COR-L47 (cell line): ENCODE measurements at regions not wholly inside any gene's neighbourhood (a gene's known extent, or its start where the extent isn't known, plus 50 kb on each side); places are given as distances from the start of the nearest gene placed in this dataset.
"Not testable (repeated sequence)": the region's sequence is repeated elsewhere in the genome, so short reads cannot be mapped to it uniquely, and the experiment has no call there.

Experiments used
- DNase-seq: peaks from one replicate; lab custom pipeline; 2025; lab: John Stamatoyannopoulos, UW

- DNase-seq = no peak
Measured at GRCh38 chr6:144920391-144920961, 635.3 kb downstream of the UTRN start.

DNA sequence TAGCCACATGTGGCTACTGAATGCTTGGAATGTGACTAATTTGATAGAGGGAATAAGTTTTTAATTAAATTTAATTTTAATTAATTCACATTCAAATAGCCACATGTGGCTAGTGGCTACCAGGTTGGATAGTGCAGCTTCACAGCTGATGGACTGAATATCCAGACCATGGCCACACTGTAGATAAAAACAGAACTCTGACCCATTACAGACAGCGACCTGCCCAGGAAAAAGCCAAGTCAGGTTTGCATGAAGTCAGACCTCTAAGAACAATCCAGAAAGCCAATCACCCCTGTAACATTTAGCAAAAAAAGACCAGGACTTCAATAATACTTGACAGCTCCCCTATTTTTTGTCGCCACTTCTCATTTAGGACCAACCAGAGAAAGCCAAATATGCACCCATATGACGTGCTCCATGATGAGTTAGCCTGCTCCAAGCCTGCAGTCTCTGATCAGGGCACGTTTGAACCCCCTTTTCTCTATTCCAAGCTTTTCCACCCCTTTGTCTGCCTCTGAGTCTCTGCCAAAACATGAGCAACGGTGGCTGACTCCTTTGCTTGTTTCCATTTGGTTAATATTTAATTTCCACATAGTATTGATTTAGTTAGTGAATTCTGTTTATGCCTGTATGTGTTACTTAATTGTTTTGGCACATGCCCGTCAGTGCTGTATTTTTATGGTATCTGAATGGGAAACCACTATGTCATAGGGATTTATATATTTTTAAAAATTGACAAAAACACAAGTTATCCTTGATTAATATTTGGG lies 636.3 kb downstream of the UTRN start:
- no peak for DNase-seq

DNA sequence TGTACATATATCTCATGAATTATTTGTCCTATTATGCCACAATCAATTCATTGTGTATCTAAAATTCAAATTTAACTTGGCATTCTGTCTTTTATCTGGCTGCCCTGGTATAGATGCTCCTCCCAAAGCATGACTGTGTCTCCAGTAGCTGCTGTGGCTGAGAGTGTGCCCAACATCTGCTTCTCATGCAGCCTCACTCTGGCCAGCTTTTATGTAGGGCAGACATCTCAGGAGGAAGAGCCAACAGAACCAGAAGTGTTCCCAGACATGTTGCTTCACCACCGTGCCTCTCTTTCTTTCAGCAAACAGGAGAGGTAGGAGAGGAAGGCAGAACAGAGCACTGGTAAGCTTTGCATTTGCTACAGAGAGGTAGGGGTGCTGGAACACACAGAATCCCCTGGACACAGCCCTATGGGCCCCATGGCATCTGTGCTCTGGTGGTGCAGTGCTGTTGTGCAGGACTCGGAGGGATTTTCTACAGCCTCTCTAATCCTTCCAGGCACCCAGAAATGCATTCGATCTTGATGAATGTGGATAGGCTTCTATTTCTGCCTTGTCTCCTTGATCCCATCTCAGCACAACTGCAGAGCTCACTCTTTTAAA lies 637.1 kb downstream of the UTRN start:
- no peak for DNase-seq

DNA sequence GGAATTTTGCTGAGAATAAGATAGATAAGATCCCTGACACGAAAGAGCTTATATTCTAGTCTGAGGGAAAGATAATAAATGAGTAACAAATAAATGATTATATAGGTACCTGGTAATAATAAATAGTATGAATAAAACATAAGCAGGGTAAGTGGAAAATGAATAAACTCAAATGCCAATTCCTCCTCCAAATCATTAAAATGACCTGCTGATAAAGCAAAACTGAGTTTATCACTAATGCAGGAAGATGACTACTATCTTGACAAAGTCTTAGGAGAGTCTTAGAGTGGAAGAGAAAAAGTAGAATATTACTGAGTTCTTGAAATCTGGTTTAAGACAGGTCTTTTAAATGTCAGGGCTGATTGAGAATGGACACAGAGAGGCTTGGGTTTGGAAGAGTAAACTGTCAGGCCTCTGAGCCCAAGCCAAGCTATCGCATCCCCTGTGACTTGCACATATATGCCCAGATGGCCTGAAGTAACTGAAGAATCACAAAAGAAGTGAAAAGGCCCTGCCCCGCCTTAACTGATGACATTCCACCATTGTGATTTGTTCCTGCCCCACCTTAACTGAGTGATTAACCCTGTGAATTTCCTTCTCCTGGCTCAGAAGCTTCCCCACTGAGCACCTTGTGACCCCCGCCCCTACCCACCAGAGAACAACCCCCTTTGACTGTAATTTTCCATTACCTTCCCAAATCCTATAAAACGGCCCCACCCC lies 637.8 kb downstream of the UTRN start:
- DNase-seq = not testable (repeated sequence)

DNA sequence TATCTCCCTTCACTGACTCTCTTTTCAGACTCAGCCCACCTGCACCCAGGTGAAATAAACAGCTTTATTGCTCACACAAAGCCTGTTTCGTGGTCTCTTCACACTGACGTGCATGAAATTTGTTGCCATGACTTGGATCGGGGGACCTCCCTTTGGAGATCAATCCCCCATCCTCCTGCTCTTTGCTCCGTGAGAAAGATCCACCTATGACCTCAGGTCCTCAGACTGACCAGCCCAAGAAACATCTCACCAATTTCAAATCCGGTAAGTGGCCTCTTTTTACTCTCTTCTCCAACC lies 638.3 kb downstream of the UTRN start:
- not testable (repeated sequence) for DNase-seq

- no peak for DNase-seq
Measured at GRCh38 chr6:144928847-144929246, 643.7 kb downstream of the UTRN start.

GRCh38 chr6:144929262-144929661 lies 644.1 kb downstream of the UTRN start:
- no peak for DNase-seq

GRCh38 chr6:144931172-144932035 lies 646.3 kb downstream of the UTRN start:
- DNase-seq = no peak

GRCh38 chr6:144932621-144933020 lies 647.5 kb downstream of the UTRN start:
- DNase-seq = no peak

GRCh38 chr6:144935181-144935580 lies 650.0 kb downstream of the UTRN start:
- DNase-seq = no peak

- DNase-seq = no peak
Measured at GRCh38 chr6:144935661-144936060, 650.5 kb downstream of the UTRN start.

DNA sequence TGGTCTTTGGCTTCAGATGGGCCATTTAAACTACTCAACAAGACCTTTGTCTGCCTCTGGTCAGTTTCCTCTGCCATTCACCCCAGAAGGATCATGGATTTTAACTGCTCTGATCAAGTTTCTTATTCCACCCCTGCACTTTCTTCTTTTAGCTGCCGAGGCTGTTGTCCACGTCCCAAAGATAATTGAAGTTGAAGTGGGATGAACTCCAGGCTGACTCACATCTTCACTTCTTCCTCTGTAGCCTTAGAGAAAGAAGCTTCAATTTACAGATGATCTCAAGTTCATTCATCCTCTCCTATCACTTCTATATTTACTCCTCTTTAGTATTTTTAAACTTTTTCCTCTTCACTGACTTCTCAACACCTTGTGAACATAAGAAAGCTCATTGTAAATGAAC lies 651.6 kb downstream of the UTRN start:
- no peak for DNase-seq

- DNase-seq = no peak
Measured at GRCh38 chr6:144939921-144940320, 654.8 kb downstream of the UTRN start.

DNA sequence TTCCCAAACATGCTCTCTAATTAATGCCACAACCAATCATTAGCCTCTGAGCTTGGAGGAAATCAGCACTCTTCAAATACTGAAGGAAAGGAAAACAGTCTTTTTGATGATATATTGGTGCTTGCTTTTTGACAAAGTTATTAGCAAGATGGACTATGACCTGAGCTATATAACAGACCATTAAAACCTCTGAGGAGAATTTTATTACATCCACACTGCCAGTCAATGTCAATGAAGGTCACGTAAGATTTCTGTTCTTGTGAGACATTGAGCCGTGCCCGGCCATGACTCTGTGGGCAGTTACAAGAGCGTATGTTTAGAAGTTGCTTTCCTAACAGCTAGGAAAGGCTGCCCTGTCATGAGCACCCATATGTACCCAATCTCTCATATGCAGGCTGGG lies 659.0 kb downstream of the UTRN start:
- DNase-seq = no peak

- no peak for DNase-seq
Measured at GRCh38 chr6:144947398-144947976, 662.4 kb downstream of the UTRN start.

DNA sequence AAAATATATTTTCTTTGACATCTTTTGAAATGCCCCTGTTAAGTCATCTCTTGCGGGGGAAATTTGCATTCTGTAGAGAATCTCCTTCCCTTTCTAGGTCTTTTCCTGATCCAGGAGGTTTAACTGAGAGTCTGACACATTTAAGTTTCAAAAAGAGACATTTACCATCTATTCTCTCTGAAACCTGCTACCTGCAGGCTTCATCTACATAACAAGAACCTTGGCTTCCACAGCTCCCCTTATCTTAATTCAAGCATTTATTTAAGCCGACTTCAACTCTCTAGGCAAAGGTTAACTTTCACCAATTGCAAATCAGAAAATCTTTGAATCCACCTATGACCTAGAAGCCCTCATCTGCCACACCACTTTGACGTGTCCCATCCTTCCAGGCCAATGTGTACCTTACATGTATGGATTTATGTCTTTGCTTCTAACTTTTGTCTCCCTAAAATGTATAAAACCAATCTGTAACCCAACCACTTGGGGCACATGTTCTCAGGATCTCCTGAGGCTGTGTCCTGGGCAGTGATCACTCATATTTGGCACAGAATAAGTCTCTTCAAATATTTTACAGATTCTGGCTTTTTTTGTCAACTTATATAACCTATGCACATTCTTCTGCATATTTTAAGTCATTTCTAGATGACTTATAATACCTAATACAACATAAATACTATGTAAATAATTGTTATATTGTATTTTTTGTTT lies 666.7 kb downstream of the UTRN start:
- no peak for DNase-seq

DNA sequence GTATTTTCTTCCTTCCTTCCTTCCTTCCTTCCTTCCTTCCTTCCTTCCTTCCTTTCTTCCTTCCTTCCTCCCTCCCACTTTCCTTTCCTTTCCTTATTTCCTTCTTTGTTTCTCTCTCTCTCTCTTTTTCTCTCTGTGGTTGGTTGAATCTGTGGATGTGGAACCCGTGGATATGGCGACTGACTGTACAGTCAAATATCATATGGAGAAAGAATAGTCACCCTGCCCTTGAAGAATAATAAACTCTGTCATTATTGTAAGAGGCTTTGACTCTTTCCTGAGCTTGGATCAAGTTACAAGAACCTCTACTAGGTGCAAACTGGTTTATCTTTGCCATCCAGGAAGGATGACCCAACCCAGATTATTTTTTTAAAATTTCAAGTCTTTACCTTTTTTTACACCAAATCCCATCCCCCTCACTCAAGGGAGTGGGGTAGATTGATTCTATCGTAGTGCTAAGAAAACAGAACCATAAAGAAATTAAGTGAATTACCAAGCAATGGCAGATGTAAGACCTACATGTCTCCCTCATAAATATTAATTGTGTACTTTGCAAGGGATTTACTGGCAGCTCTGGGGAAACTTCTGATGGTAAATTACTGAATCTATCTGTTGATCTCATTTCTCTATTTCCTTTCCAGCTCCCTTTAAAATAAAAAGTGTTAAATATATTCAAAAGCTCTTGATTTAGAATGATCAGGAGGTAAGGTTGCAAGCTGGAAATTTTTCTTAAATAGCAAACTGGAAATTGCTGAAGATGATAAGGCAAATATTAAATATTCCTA lies 667.5 kb downstream of the UTRN start:
- no peak for DNase-seq

- DNase-seq = no peak
Measured at GRCh38 chr6:144953552-144954240, 668.6 kb downstream of the UTRN start.

DNA sequence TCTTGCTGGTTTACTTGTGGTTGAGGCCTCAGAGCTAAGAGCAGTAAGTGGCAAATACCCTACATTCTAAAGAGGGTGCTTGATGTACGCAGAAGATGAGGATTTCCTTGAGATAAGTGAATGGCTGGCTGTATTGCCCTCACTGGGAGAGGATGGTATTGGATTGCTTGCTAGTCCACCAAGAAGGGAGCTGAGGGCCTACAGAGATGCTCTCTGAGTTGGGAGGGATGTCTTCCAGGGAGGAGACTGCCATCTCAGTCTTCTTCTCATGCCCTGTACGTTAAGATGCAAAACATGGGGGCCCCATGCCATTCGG lies 669.1 kb downstream of the UTRN start:
- DNase-seq = no peak

- no peak for DNase-seq
Measured at GRCh38 chr6:144955392-144955791, 670.3 kb downstream of the UTRN start.
